H1 (cell line): ENCODE measurements at regions not wholly inside any gene's neighbourhood (a gene's known extent, or its start where the extent isn't known, plus 50 kb on each side); places are given as distances from the start of the nearest gene placed in this dataset.

Experiments used
- CTCF ChIA-PET: fragments of 300-600 bp; sonication (Branson Sonifier 250); formaldehyde crosslinking; loops from one replicate; lab custom pipeline; 2021; ENCODE audit not compliant: partially characterized antibody; lab: Charles Lee
- POLR2A ChIA-PET: fragments of 300-600 bp; sonication (Branson Sonifier 250); formaldehyde crosslinking; loops from one replicate; lab custom pipeline; 2021; ENCODE audit warnings: inconsistent platforms; ENCODE audit not compliant: partially characterized antibody; lab: Charles Lee
- DNase-seq, 2 experiments: peaks; one replicate each; pipeline versions ENCODE4 v3.0.0 to v3.0.0-alpha.2; 2010 to 2022; ENCODE audit warnings: low spot score in 2 of 2, low read depth in 1 of 2, mixed read lengths in 1 of 2
- FAIRE-seq: peaks from 2 replicates; lab custom pipeline; 2011; peaks lifted over from hg19 to GRCh38; lab: Jason Lieb, UNC
- H2AFZ ChIP-seq: 2 replicates; pipeline ENCODE4 v1.8.1; 2012; ENCODE audit warnings: low read length, inconsistent platforms
- H2AK5ac ChIP-seq: 2 replicates; pipeline ENCODE4 v1.6.1; 2013; ENCODE audit warnings: low read depth, low read length
- H2BK120ac ChIP-seq: replicated peaks from 2 replicates; pipeline ENCODE3; 2013; ENCODE audit warnings: low read depth, low read length, inconsistent platforms
- H2BK12ac ChIP-seq: 2 replicates; pipeline ENCODE4 v1.6.1; 2013; ENCODE audit warnings: low read depth, low read length
- H2BK15ac ChIP-seq: 2 replicates; pipeline ENCODE4 v1.6.1; 2013; ENCODE audit warnings: low read length
- H2BK20ac ChIP-seq: 2 replicates; pipeline ENCODE4 v1.6.1; 2013; ENCODE audit warnings: low read length
- H2BK5ac ChIP-seq: 2 replicates; pipeline ENCODE4 v1.6.1; 2013; ENCODE audit warnings: low read depth, low read length
- H3K14ac ChIP-seq: 2 replicates; pipeline ENCODE4 v1.6.1; 2013; ENCODE audit warnings: inconsistent platforms; ENCODE audit not compliant: insufficient read length
- H3K18ac ChIP-seq: 2 replicates; pipeline ENCODE4 v1.6.1; 2013; ENCODE audit warnings: low read length; ENCODE audit errors: extremely low read depth
- H3K23ac ChIP-seq: 2 replicates; pipeline ENCODE4 v1.6.1; 2013; ENCODE audit warnings: inconsistent platforms; ENCODE audit not compliant: insufficient read length
- H3K23me2 ChIP-seq: 2 replicates; pipeline ENCODE4 v1.6.1; 2013; ENCODE audit warnings: low read depth, low read length
- H3K27ac ChIP-seq: 2 replicates; pipeline ENCODE4 v1.6.1; 2011; ENCODE audit warnings: low read depth, low read length, inconsistent platforms
- H3K27me3 ChIP-seq, 4 experiments: replicated peaks in 1 of 4; 1 replicate in 1 of 4; 2 replicates in 3 of 4; pipeline versions ENCODE4 v1.6.1 to v1.8.1; 2011 to 2013; ENCODE audit warnings: low read length in 3 of 4, mild to moderate bottlenecking in 3 of 4, inconsistent platforms in 2 of 4, mixed read lengths in 2 of 4, moderate library complexity in 1 of 4; ENCODE audit not compliant: control insufficient read depth in 3 of 4, insufficient read depth in 3 of 4; ENCODE audit errors: extremely low read depth in 1 of 4
- H3K36me3 ChIP-seq, 4 experiments: 2 replicates each; pipeline versions ENCODE4 v1.6.1 to v1.8.1; 2011 to 2013; ENCODE audit warnings: mild to moderate bottlenecking in 4 of 4, low read length in 3 of 4, moderate library complexity in 2 of 4, control low read depth in 1 of 4, inconsistent platforms in 1 of 4; ENCODE audit not compliant: insufficient read depth in 4 of 4, control insufficient read depth in 2 of 4
- H3K4ac ChIP-seq: replicated peaks from 2 replicates; pipeline ENCODE3; 2013; ENCODE audit warnings: low read length, low read depth, mixed read lengths, inconsistent platforms; ENCODE audit not compliant: insufficient read length
- H3K4me1 ChIP-seq, 4 experiments: replicated peaks in 1 of 4; 1 replicate in 1 of 4; 2 replicates in 3 of 4; pipeline versions ENCODE4 v1.6.1 to v1.8.1; 2011 to 2013; ENCODE audit warnings: low read length in 3 of 4, inconsistent platforms in 2 of 4, mixed read lengths in 1 of 4; ENCODE audit not compliant: insufficient read depth in 4 of 4, control insufficient read depth in 3 of 4
- H3K4me2 ChIP-seq, 2 experiments: 2 replicates each; pipeline versions ENCODE4 v1.6.1 to v1.8.1; 2011 to 2013; ENCODE audit warnings: low read depth in 2 of 2, low read length in 2 of 2, control low read depth in 1 of 2, inconsistent platforms in 1 of 2, mild to moderate bottlenecking in 1 of 2; ENCODE audit not compliant: insufficient read depth in 1 of 2
- H3K4me3 ChIP-seq, 4 experiments: fragments of 200-600, 300-600 bp in 1 of 4; sonication (generic), shearing (Covaris generic), sonication (Bioruptor Twin) in 1 of 4; 2 replicates each; pipeline versions ENCODE4 v1.5.1 to v1.8.1; 2011 to 2016; ENCODE audit warnings: low read length in 4 of 4, low read depth in 3 of 4, control low read depth in 2 of 4, inconsistent platforms in 2 of 4, mild to moderate bottlenecking in 2 of 4, mixed read lengths in 1 of 4, moderate library complexity in 1 of 4; ENCODE audit not compliant: insufficient read depth in 2 of 4; ENCODE audit errors: extremely low read depth in 1 of 4
- H3K56ac ChIP-seq: replicated peaks from 2 replicates; pipeline ENCODE3; 2013; ENCODE audit warnings: low read depth, mild to moderate bottlenecking, mixed read lengths, low read length, inconsistent platforms; ENCODE audit not compliant: insufficient read length
- H3K79me1 ChIP-seq: 2 replicates; pipeline ENCODE4 v1.6.1; 2013; ENCODE audit warnings: low read depth, low read length, control low read depth
- H3K79me2 ChIP-seq, 2 experiments: 2 replicates each; pipeline versions ENCODE4 v1.6.1 to v1.8.1; 2012 to 2013; ENCODE audit warnings: low read length in 2 of 2, mild to moderate bottlenecking in 2 of 2, inconsistent platforms in 1 of 2; ENCODE audit not compliant: insufficient read depth in 2 of 2, control insufficient read depth in 1 of 2
- H3K9ac ChIP-seq, 4 experiments: replicated peaks in 1 of 4; 1 replicate in 1 of 4; 2 replicates in 3 of 4; pipeline versions ENCODE4 v1.6.1 to v1.8.1; 2011 to 2013; ENCODE audit warnings: low read depth in 3 of 4, low read length in 3 of 4, control low read depth in 2 of 4, mild to moderate bottlenecking in 2 of 4, moderate library complexity in 2 of 4, inconsistent platforms in 1 of 4; ENCODE audit errors: extremely low read depth in 1 of 4
- H3K9me3 ChIP-seq, 2 experiments: 2 replicates each; pipeline versions ENCODE4 v1.6.1 to v1.8.1; 2012 to 2013; ENCODE audit warnings: mild to moderate bottlenecking in 2 of 2, moderate library complexity in 2 of 2, control low read depth in 1 of 2, inconsistent platforms in 1 of 2, low read depth in 1 of 2, low read length in 1 of 2, mixed read lengths in 1 of 2; ENCODE audit not compliant: insufficient read depth in 2 of 2
- H4K20me1 ChIP-seq, 2 experiments: replicated peaks in 1 of 2; 2 replicates each; pipeline versions ENCODE3 to v1.8.1; 2011 to 2013; ENCODE audit warnings: inconsistent platforms in 2 of 2, low read length in 2 of 2, mild to moderate bottlenecking in 1 of 2; ENCODE audit not compliant: insufficient read depth in 2 of 2, control insufficient read depth in 1 of 2
- H4K5ac ChIP-seq: 2 replicates; pipeline ENCODE4 v1.6.1; 2013; ENCODE audit warnings: low read length, low read depth, mixed read lengths, inconsistent platforms; ENCODE audit not compliant: insufficient read length
- H4K8ac ChIP-seq: 2 replicates; pipeline ENCODE4 v1.8.0; 2013; ENCODE audit warnings: mild to moderate bottlenecking, moderate library complexity, low read length, inconsistent platforms; ENCODE audit not compliant: insufficient read depth; ENCODE audit errors: extremely low read depth
- H4K91ac ChIP-seq: replicated peaks from 2 replicates; pipeline ENCODE3; 2013; ENCODE audit warnings: low read length, mixed read lengths, inconsistent platforms; ENCODE audit not compliant: insufficient read length
- ASH2L ChIP-seq: fragments of 200-600, 300-600 bp; sonication (generic); IDR thresholded peaks from one replicate; pipeline ENCODE4 v1.7.1; 2017; ENCODE audit warnings: low read length
- BCL11A ChIP-seq, 2 experiments: IDR thresholded peaks; one replicate each; pipeline ENCODE4 v1.6.1; 2011; ENCODE audit warnings: low read depth in 2 of 2, low read length in 2 of 2, mild to moderate bottlenecking in 2 of 2
- MAFK ChIP-seq: IDR thresholded peaks from 2 replicates; pipeline ENCODE4 v1.6.1; 2012; ENCODE audit warnings: low read depth, mild to moderate bottlenecking, improper control_type of control experiment, low read length
- MAX ChIP-seq: IDR thresholded peaks from 2 replicates; pipeline ENCODE4 v1.6.1; 2012; ENCODE audit warnings: inconsistent platforms
- NRF1 ChIP-seq: IDR thresholded peaks from 2 replicates; pipeline ENCODE4 v1.6.1; 2011; ENCODE audit warnings: mild to moderate bottlenecking, low read depth, low read length, improper control_type of control experiment
- POLR2A ChIP-seq, 2 experiments: IDR thresholded peaks; 1 replicate in 1 of 2; 2 replicates in 1 of 2; pipeline ENCODE4 v1.6.1; 2011; ENCODE audit warnings: low read depth in 2 of 2, low read length in 2 of 2, mild to moderate bottlenecking in 2 of 2; ENCODE audit errors: control extremely low read depth in 1 of 2
- POU5F1 ChIP-seq: IDR thresholded peaks from 2 replicates; pipeline ENCODE4 v1.6.1; 2011; ENCODE audit warnings: low read depth, mild to moderate bottlenecking, low read length, moderate library complexity
- RAD21 ChIP-seq, 2 experiments: IDR thresholded peaks in 1 of 2; conservative IDR thresholded peaks in 1 of 2; 2 replicates each; pipeline ENCODE4 v1.6.1; 2011; ENCODE audit warnings: low read depth in 2 of 2, low read length in 2 of 2, improper control_type of control experiment in 1 of 2, inconsistent platforms in 1 of 2, mild to moderate bottlenecking in 1 of 2, moderate library complexity in 1 of 2
- RBBP5 ChIP-seq: IDR thresholded peaks from 2 replicates; pipeline ENCODE4 v1.7.1; 2012; ENCODE audit warnings: low read depth, mild to moderate bottlenecking, inconsistent platforms, low read length, moderate library complexity, borderline replicate concordance
- TAF7 ChIP-seq: optimal IDR thresholded peaks from 2 replicates; pipeline ENCODE3; 2011; ENCODE audit warnings: low read depth, mild to moderate bottlenecking, inconsistent platforms, low read length, moderate library complexity, borderline replicate concordance
- USF2 ChIP-seq: IDR thresholded peaks from 2 replicates; pipeline ENCODE4 v1.6.1; 2011; ENCODE audit warnings: low read length, improper control_type of control experiment
- WGBS, 2 experiments: shearing (Covaris generic) in 1 of 2; methylation state at CpG; one replicate each; pipeline versions ENCODE4 v1.1.6 to v1.1.7; 2013 to 2015; ENCODE audit warnings: low lambda C conversion rate in 2 of 2, mixed read lengths in 2 of 2, inconsistent platforms in 1 of 2, low coverage in 1 of 2, missing lambda C conversion rate in 1 of 2; ENCODE audit not compliant: insufficient replicate concordance in 2 of 2, insufficient coverage in 1 of 2, insufficient read length in 1 of 2; ENCODE audit errors: extremely low coverage in 1 of 2, missing lambda C conversion rate in 1 of 2; 5-methylcytosine and 5-hydroxymethylcytosine counted together
- TF ChIP-seq, protein P1 (sequence below): IDR thresholded peaks from 2 replicates; pipeline ENCODE4 v1.6.1; 2012; ENCODE audit warnings: low read length, inconsistent platforms

DNA sequence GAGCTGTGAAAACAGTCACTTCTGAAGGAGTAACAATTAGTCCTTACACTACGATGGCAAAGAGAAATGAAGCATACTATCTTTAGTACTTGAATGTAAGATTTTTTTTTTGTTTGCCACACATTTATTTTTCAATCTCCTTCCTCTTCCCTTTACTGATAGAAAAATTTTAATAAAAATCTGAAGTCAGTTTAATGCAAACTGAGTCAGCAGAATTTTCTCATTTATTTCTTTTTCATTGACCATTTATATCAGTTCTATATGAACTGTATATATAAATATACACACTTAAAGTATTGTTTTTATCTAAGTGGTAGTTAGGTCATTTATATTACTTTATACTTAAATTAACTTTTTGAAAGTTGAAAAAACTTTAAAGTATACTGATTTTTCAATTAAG is 1009.1 kb upstream of the SPRY2 start:
- Histone ChIP-seq H2BK120ac (no peak overlapping the region), H3K4me3 (no peak overlapping the region), H2BK20ac (no peak overlapping the region), H2BK15ac (no peak overlapping the region), H2BK5ac (no peak overlapping the region), H3K9me3 (no peaks in the 10 kb centered on the region), H3K18ac (no peak overlapping the region), H3K56ac (no peak overlapping the region), H3K27ac (no peak overlapping the region), H3K4me2 (no peak overlapping the region), H3K9ac (no peak overlapping the region), H3K27me3 (no peaks in the 10 kb centered on the region), H2BK12ac (no peak overlapping the region), H2AFZ (no peak overlapping the region), H3K14ac (no peak overlapping the region), H3K23ac (no peak overlapping the region), H3K36me3 (no peaks in the 10 kb centered on the region), H4K91ac (no peak overlapping the region), H4K20me1 (no peaks in the 10 kb centered on the region), H3K79me1 (no peaks in the 10 kb centered on the region), H2AK5ac (no peak overlapping the region), H3K4ac (no peak overlapping the region), H3K4me1 (no peaks in the 10 kb centered on the region), H4K5ac (no peak overlapping the region), H3K23me2 (no peaks in the 10 kb centered on the region), H4K8ac (no peak overlapping the region), H3K79me2 (no peaks in the 10 kb centered on the region)
- FAIRE-seq = no peak
- 80% methylated on average over 1 of the region's 1 CpG; no CpG with 5 or more reads in 1 of the 2 experiments for WGBS, 2 experiments
- CTCF ChIA-PET = no interaction called here
- POLR2A ChIA-PET = no interaction called here
- DNase-seq = no peak
- TF ChIP-seq MAX (no peak), ASH2L (no peak), POLR2A (IDR thresholded peaks at IDR 0.05; ENCODE audit: control extremely low read depth in 1 of 2, low read depth in 2 of 2, low read length in 2 of 2) (no peak), BCL11A (IDR thresholded peaks at IDR 0.05; ENCODE audit: low read depth in 2 of 2, low read length in 2 of 2) (no peak), TAF7 (no peak), USF2 (no peak), POU5F1 (no peak), NRF1 (no peak), RBBP5 (no peak), MAFK (no peak), RAD21 (IDR thresholded peaks at IDR 0.05 in 1 of 2, conservative IDR thresholded peaks at IDR 0.05 in 1 of 2; ENCODE audit: low read depth in 2 of 2, low read length in 2 of 2) (no peak)
- TF ChIP-seq, protein P1, sequence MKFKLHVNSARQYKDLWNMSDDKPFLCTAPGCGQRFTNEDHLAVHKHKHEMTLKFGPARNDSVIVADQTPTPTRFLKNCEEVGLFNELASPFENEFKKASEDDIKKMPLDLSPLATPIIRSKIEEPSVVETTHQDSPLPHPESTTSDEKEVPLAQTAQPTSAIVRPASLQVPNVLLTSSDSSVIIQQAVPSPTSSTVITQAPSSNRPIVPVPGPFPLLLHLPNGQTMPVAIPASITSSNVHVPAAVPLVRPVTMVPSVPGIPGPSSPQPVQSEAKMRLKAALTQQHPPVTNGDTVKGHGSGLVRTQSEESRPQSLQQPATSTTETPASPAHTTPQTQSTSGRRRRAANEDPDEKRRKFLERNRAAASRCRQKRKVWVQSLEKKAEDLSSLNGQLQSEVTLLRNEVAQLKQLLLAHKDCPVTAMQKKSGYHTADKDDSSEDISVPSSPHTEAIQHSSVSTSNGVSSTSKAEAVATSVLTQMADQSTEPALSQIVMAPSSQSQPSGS = no peak
